ENCODE measurements at regions not wholly inside any gene's neighbourhood (a gene's known extent, or its start where the extent isn't known, plus 50 kb on each side); places are given as distances from the start of the nearest gene placed in this dataset.

DNA sequence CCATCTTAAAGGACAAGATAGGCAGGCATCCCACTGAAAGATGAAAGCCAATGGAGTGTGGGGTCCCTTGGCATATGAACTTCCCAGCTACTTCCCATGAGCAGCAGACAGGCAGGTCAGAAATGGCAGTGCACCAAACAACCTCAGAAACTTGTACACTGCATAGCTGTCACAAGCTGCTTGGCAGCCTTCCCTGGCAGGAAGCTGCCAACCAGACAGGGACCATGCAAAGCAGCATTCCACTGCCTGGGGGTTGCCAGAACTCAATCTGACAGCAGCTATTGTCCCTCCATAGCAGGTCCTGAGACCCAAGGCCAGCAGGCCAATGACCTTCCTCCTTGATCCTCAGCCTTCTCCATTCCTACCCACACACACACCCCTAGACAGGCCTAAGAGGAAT lies 139.5 kb downstream of the PLCE1 start (continued):
- TF ChIP-seq, protein P1, sequence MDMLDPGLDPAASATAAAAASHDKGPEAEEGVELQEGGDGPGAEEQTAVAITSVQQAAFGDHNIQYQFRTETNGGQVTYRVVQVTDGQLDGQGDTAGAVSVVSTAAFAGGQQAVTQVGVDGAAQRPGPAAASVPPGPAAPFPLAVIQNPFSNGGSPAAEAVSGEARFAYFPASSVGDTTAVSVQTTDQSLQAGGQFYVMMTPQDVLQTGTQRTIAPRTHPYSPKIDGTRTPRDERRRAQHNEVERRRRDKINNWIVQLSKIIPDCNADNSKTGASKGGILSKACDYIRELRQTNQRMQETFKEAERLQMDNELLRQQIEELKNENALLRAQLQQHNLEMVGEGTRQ (CRISPR knock-in tag; IDR thresholded peaks at IDR 0.05): no peak
- TF ChIP-seq NR2C2 (CRISPR knock-in tag; IDR thresholded peaks at IDR 0.05): no peak

DNA sequence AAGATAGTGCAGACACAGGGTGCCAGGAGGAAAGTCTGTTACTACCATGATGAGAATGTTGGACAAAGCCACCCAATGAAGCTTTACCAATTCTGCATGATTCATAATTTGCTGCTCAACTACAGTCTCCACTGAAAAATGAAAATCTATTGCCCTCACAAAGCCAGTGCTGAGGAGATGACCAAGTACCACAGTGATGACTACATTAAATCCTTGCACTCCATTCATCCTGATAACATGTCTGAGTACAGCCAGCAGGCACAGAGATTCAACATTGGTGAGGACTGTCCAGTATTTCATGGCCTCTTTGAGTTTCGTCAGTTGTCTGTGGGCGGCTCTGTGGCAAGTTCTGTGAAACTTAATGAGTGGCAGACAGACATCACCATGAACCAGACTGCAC lies 144.0 kb downstream of the PLCE1 start:
- TF ChIP-seq, protein P2, sequence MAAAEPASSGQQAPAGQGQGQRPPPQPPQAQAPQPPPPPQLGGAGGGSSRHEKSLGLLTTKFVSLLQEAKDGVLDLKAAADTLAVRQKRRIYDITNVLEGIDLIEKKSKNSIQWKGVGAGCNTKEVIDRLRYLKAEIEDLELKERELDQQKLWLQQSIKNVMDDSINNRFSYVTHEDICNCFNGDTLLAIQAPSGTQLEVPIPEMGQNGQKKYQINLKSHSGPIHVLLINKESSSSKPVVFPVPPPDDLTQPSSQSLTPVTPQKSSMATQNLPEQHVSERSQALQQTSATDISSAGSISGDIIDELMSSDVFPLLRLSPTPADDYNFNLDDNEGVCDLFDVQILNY (CRISPR knock-in tag; IDR thresholded peaks at IDR 0.05): no peak
- TF ChIP-seq CBFB (CRISPR knock-in tag; IDR thresholded peaks at IDR 0.05; ENCODE audit: low read depth) (no peak), NFYB (CRISPR knock-in tag; conservative IDR thresholded peaks at IDR 0.05; ENCODE audit: low read depth) (no peak), OVOL2 (CRISPR knock-in tag; IDR thresholded peaks at IDR 0.05; ENCODE audit: borderline replicate concordance) (no peak), TP53 (CRISPR knock-in tag; IDR thresholded peaks at IDR 0.05) (no peak), ESRRA (CRISPR knock-in tag; IDR thresholded peaks at IDR 0.05; ENCODE audit: borderline replicate concordance) (no peak)
- TF ChIP-seq, protein P3, sequence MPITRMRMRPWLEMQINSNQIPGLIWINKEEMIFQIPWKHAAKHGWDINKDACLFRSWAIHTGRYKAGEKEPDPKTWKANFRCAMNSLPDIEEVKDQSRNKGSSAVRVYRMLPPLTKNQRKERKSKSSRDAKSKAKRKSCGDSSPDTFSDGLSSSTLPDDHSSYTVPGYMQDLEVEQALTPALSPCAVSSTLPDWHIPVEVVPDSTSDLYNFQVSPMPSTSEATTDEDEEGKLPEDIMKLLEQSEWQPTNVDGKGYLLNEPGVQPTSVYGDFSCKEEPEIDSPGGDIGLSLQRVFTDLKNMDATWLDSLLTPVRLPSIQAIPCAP (CRISPR knock-in tag; IDR thresholded peaks at IDR 0.05): no peak
- Mint-ChIP-seq H3K9me3 (0 out of 2 replicates have a peak, but pooled peaks cover 3% of the 10 kb centered on the region), H3K36me3 (no peaks in the 10 kb centered on the region), H3K27me3 (ENCODE audit: low read depth) (no peaks in the 10 kb centered on the region), H3K4me3 (no peak overlapping the region), H3K27ac (no peak overlapping the region), H3K4me1 (no peaks in the 10 kb centered on the region)
- ChIA-PET CTCF (no interaction called here), POLR2A (no interaction called here)
- ATAC-seq: no peak
- no peak for DNase-seq (ENCODE audit: low spot score)

DNA sequence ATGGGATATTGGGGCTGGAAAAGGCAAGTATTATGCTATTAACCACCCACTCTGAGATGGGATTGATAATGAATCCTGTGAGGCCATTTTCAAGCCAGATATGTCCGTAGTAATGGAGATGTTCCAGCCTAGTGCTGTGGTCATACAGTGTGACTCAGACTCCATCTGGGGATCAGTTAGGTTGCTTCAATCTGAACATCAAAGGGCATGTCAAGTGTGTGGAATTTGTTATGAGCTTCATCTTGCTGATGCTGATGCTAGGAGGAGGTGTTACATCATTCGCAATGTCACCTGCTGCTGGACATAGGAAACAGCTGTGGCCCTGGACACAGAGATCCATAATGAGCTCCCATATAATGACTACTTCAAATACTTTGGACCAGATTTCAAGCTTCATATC lies 144.7 kb downstream of the PLCE1 start:
- H3K27ac Mint-ChIP-seq: no peak overlapping the region
- H3K27me3 Mint-ChIP-seq (ENCODE audit: low read depth): no peaks in the 10 kb centered on the region
- H3K4me1 Mint-ChIP-seq: no peaks in the 10 kb centered on the region
- 0 out of 2 replicates have a peak, but pooled peaks cover 3% of the 10 kb centered on the region for H3K9me3 Mint-ChIP-seq
- no peak for TF ChIP-seq FOXJ3 (CRISPR knock-in tag; IDR thresholded peaks at IDR 0.05; ENCODE audit: borderline replicate concordance)
- TF ChIP-seq, protein P4, sequence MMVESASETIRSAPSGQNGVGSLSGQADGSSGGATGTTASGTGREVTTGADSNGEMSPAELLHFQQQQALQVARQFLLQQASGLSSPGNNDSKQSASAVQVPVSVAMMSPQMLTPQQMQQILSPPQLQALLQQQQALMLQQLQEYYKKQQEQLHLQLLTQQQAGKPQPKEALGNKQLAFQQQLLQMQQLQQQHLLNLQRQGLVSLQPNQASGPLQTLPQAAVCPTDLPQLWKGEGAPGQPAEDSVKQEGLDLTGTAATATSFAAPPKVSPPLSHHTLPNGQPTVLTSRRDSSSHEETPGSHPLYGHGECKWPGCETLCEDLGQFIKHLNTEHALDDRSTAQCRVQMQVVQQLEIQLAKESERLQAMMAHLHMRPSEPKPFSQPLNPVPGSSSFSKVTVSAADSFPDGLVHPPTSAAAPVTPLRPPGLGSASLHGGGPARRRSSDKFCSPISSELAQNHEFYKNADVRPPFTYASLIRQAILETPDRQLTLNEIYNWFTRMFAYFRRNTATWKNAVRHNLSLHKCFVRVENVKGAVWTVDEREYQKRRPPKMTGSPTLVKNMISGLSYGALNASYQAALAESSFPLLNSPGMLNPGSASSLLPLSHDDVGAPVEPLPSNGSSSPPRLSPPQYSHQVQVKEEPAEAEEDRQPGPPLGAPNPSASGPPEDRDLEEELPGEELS (CRISPR knock-in tag; IDR thresholded peaks at IDR 0.05): no peak
- TF ChIP-seq JAZF1 (CRISPR knock-in tag; IDR thresholded peaks at IDR 0.05): no peak
- TF ChIP-seq CREM (CRISPR knock-in tag; IDR thresholded peaks at IDR 0.05): no peak
- no peak for TF ChIP-seq NFATC4 (CRISPR knock-in tag; IDR thresholded peaks at IDR 0.05)
- TF ChIP-seq ZNF416 (CRISPR knock-in tag; IDR thresholded peaks at IDR 0.05): no peak
- POLR2A ChIA-PET: no interaction called here
- CTCF ChIA-PET: no interaction called here
- no peak overlapping the region for H3K4me3 Mint-ChIP-seq
- no peak for ATAC-seq
- no peak for DNase-seq (ENCODE audit: low spot score)
- no peaks in the 10 kb centered on the region for H3K36me3 Mint-ChIP-seq

DNA sequence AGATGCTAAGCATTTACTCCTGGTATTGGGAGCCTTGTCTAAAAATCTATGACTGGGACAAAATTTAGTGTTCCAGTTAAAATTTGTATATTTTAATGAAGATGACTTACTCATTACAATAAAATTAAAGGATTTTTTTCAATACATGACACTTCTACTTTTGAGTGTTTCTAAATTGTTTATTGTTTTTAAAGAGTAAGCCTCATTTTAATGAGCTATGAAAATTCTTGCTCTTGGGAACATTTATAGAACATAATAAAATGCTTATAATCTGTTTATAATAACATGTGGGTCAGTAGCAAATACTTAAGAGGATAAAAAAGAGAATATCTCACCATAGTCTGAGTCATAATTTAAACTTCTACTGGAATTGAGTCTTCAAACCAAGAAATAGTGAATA lies 149.5 kb downstream of the PLCE1 start:
- ChIA-PET POLR2A (no interaction called here), CTCF (no interaction called here)
- Mint-ChIP-seq H3K27me3 (ENCODE audit: low read depth) (no peaks in the 10 kb centered on the region), H3K9me3 (peaks cover 24% of the 10 kb centered on the region), H3K4me3 (no peak overlapping the region), H3K4me1 (peaks cover 3% of the 10 kb centered on the region; the same call in 1 of the 2 replicates), H3K36me3 (0 out of 2 replicates have a peak, but pooled peaks cover 5% of the 10 kb centered on the region), H3K27ac (no peak overlapping the region)
- DNase-seq (ENCODE audit: low spot score) (no peak), ATAC-seq (no peak)
- TF ChIP-seq, protein P5, sequence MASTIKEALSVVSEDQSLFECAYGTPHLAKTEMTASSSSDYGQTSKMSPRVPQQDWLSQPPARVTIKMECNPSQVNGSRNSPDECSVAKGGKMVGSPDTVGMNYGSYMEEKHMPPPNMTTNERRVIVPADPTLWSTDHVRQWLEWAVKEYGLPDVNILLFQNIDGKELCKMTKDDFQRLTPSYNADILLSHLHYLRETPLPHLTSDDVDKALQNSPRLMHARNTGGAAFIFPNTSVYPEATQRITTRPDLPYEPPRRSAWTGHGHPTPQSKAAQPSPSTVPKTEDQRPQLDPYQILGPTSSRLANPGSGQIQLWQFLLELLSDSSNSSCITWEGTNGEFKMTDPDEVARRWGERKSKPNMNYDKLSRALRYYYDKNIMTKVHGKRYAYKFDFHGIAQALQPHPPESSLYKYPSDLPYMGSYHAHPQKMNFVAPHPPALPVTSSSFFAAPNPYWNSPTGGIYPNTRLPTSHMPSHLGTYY (CRISPR knock-in tag; IDR thresholded peaks at IDR 0.05): no peak
- TF ChIP-seq, protein P6, sequence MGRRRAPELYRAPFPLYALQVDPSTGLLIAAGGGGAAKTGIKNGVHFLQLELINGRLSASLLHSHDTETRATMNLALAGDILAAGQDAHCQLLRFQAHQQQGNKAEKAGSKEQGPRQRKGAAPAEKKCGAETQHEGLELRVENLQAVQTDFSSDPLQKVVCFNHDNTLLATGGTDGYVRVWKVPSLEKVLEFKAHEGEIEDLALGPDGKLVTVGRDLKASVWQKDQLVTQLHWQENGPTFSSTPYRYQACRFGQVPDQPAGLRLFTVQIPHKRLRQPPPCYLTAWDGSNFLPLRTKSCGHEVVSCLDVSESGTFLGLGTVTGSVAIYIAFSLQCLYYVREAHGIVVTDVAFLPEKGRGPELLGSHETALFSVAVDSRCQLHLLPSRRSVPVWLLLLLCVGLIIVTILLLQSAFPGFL (CRISPR knock-in tag; IDR thresholded peaks at IDR 0.05; ENCODE audit: borderline replicate concordance): no peak
- TF ChIP-seq ZNF232 (CRISPR knock-in tag; IDR thresholded peaks at IDR 0.05) (no peak), FOXP1 (CRISPR knock-in tag; IDR thresholded peaks at IDR 0.05; ENCODE audit: borderline replicate concordance) (no peak), ELF4 (CRISPR knock-in tag; IDR thresholded peaks at IDR 0.05; ENCODE audit: low read depth) (no peak)
- TF ChIP-seq, protein P7, sequence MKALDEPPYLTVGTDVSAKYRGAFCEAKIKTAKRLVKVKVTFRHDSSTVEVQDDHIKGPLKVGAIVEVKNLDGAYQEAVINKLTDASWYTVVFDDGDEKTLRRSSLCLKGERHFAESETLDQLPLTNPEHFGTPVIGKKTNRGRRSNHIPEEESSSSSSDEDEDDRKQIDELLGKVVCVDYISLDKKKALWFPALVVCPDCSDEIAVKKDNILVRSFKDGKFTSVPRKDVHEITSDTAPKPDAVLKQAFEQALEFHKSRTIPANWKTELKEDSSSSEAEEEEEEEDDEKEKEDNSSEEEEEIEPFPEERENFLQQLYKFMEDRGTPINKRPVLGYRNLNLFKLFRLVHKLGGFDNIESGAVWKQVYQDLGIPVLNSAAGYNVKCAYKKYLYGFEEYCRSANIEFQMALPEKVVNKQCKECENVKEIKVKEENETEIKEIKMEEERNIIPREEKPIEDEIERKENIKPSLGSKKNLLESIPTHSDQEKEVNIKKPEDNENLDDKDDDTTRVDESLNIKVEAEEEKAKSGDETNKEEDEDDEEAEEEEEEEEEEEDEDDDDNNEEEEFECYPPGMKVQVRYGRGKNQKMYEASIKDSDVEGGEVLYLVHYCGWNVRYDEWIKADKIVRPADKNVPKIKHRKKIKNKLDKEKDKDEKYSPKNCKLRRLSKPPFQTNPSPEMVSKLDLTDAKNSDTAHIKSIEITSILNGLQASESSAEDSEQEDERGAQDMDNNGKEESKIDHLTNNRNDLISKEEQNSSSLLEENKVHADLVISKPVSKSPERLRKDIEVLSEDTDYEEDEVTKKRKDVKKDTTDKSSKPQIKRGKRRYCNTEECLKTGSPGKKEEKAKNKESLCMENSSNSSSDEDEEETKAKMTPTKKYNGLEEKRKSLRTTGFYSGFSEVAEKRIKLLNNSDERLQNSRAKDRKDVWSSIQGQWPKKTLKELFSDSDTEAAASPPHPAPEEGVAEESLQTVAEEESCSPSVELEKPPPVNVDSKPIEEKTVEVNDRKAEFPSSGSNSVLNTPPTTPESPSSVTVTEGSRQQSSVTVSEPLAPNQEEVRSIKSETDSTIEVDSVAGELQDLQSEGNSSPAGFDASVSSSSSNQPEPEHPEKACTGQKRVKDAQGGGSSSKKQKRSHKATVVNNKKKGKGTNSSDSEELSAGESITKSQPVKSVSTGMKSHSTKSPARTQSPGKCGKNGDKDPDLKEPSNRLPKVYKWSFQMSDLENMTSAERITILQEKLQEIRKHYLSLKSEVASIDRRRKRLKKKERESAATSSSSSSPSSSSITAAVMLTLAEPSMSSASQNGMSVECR (CRISPR knock-in tag; IDR thresholded peaks at IDR 0.05; ENCODE audit: borderline replicate concordance): no peak

Data from WTC11 (cell line).